RWPE2 (cell line): ENCODE measurements at regions not wholly inside any gene's neighbourhood (a gene's known extent, or its start where the extent isn't known, plus 50 kb on each side); places are given as distances from the start of the nearest gene placed in this dataset.

Source experiments
- ATAC-seq: fragments of 200-7000 bp; cut with Tn5 transposase; 3 replicates; pipeline ENCODE4 v1.9.1; 2021; ENCODE audit warnings: low read depth
- DNase-seq: peaks from one replicate; pipeline ENCODE4 v3.0.0-alpha.2; 2020; ENCODE audit warnings: low spot score
- H3K27ac ChIP-seq: fragments of 450-650 bp; 2 replicates; pipeline ENCODE4 v1.5.1; 2017; ENCODE audit warnings: mild to moderate bottlenecking; ENCODE audit not compliant: poor library complexity, severe bottlenecking
- H3K27me3 ChIP-seq: fragments of 250-450 bp; sonication (Bioruptor Pico); 2 replicates; pipeline ENCODE4 v1.5.1; 2021; ENCODE audit warnings: mild to moderate bottlenecking, moderate library complexity; ENCODE audit not compliant: insufficient read depth, poor library complexity, severe bottlenecking
- H3K36me3 ChIP-seq: fragments of 250-450 bp; sonication (Bioruptor Pico); 2 replicates; pipeline ENCODE4 v1.5.1; 2020; ENCODE audit warnings: low read depth, mild to moderate bottlenecking, moderate library complexity
- H3K4me1 ChIP-seq: fragments of 250-450 bp; sonication (Bioruptor Pico); 2 replicates; pipeline ENCODE4 v1.5.1; 2021; ENCODE audit warnings: mild to moderate bottlenecking, moderate library complexity; ENCODE audit not compliant: insufficient read depth, poor library complexity, severe bottlenecking
- H3K4me3 ChIP-seq: fragments of 250-450 bp; sonication (Bioruptor Pico); 2 replicates; pipeline ENCODE4 v1.5.1; 2021; ENCODE audit warnings: mild to moderate bottlenecking, moderate library complexity; ENCODE audit not compliant: severe bottlenecking
- H3K9me3 ChIP-seq: fragments of 250-450 bp; sonication (Bioruptor Pico); 2 replicates; pipeline ENCODE4 v1.5.1; 2021; ENCODE audit warnings: mild to moderate bottlenecking, moderate library complexity; ENCODE audit not compliant: severe bottlenecking
- TF ChIP-seq, protein P1 (sequence below): fragments of 450-650 bp; IDR thresholded peaks from one replicate; pipeline ENCODE4 v1.5.1; 2017; ENCODE audit warnings: mild to moderate bottlenecking, moderate library complexity; ENCODE audit not compliant: poor library complexity, severe bottlenecking

DNA sequence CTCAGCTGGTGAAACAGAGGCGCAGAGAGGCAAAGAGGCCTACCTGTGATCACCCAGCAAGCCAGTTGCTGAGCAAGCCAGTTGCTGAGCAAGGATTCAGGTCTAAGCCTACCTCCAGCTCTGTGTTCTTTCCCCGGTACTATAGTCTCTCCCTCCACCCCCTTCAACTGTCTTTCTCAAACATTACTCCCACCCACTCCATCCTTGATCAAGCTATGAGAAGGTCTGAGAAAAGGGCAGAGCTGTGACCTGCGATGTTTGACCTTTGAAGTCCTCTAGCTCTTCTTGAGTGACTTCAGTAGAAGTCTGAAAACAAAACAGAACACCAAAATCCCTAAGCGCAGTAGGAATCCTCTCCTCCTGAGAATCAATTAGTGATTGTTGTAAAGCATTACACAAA, 665.2 kb upstream of the ID2 start:
- ATAC-seq: no peak

DNA sequence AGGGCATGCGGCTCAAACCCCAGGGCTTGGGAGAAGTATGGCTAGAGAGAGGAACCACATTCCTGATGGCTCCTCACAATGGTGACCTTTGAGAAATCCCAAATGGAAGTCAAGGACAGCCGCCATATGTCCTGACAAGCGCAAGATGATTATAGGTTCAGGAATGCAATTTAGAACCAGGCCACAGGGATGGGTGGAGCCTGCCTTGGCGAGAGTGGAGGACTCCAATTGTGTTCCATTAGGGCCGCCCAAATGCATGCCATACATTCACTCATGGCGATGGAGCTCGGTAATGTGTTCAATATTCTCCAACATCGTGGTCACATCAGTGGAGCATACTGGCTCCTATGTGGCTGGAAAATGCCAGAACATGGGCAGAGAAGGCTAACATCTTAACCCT, 662.9 kb upstream of the ID2 start:
- Histone ChIP-seq H3K4me1 (no peaks in the 10 kb centered on the region), H3K9me3 (no peaks in the 10 kb centered on the region), H3K36me3 (no peaks in the 10 kb centered on the region), H3K27ac (no peak overlapping the region), H3K27me3 (no peaks in the 10 kb centered on the region), H3K4me3 (no peak overlapping the region)
- ATAC-seq (no peak), DNase-seq (no peak)
- TF ChIP-seq, protein P1, sequence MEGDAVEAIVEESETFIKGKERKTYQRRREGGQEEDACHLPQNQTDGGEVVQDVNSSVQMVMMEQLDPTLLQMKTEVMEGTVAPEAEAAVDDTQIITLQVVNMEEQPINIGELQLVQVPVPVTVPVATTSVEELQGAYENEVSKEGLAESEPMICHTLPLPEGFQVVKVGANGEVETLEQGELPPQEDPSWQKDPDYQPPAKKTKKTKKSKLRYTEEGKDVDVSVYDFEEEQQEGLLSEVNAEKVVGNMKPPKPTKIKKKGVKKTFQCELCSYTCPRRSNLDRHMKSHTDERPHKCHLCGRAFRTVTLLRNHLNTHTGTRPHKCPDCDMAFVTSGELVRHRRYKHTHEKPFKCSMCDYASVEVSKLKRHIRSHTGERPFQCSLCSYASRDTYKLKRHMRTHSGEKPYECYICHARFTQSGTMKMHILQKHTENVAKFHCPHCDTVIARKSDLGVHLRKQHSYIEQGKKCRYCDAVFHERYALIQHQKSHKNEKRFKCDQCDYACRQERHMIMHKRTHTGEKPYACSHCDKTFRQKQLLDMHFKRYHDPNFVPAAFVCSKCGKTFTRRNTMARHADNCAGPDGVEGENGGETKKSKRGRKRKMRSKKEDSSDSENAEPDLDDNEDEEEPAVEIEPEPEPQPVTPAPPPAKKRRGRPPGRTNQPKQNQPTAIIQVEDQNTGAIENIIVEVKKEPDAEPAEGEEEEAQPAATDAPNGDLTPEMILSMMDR: no peak

More for the DNA sequence above, 665.2 kb upstream of the ID2 start:
- Histone ChIP-seq H3K4me1 (no peaks in the 10 kb centered on the region), H3K27ac (no peak overlapping the region), H3K36me3 (no peaks in the 10 kb centered on the region), H3K27me3 (no peaks in the 10 kb centered on the region), H3K4me3 (no peak overlapping the region), H3K9me3 (no peaks in the 10 kb centered on the region)
- DNase-seq: no peak
- TF ChIP-seq, protein P1: no peak

DNA sequence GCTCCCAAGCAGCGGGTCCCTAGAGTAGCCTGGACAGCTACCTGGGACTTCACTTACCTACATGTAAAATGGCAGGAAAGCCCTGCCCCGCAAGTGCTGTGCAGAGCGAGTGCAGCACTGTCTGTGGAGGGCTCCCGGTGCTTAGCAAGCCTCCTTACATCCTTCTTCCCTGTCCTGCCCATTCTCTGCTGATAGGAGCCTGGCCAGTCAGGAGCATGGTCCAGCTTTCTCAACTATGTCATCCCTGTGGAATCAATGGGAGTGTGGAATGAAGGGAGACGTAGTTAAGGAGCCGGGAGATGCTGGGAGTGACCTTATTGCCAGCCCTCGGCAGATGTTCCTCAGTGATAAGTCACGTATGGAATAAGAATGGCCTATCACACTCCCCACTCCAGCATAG, 661.9 kb upstream of the ID2 start:
- DNase-seq (no peak), ATAC-seq (no peak)
- H3K36me3 ChIP-seq: no peaks in the 10 kb centered on the region
- H3K27ac ChIP-seq: no peak overlapping the region
- H3K4me1 ChIP-seq: no peaks in the 10 kb centered on the region
- H3K27me3 ChIP-seq: no peaks in the 10 kb centered on the region
- H3K9me3 ChIP-seq: no peaks in the 10 kb centered on the region
- TF ChIP-seq, protein P1: no peak
- H3K4me3 ChIP-seq: no peak overlapping the region

DNA sequence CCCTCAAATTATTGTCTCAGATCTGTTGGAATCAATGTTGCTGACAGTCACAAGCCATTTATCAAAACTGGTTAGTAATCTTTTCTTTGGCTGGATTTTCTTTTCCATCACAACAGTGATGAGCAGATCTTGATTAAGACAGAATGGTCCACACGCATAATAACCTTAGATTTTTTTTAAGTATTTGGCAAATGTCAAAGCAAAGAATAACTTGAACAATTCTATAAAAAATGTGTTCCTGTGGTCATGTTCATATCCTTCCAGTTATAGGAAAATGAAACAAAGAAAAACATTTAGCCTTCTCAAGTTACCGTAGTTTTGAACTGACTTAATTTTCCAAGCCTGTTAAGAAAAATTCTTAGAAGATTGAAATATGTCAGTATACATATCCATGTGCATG, 659.9 kb upstream of the ID2 start:
- ATAC-seq: no peak
- TF ChIP-seq, protein P1: no peak
- Histone ChIP-seq H3K27ac (no peak overlapping the region), H3K4me3 (no peak overlapping the region), H3K4me1 (no peaks in the 10 kb centered on the region), H3K9me3 (no peaks in the 10 kb centered on the region), H3K27me3 (no peaks in the 10 kb centered on the region), H3K36me3 (no peaks in the 10 kb centered on the region)
- no peak for DNase-seq

DNA sequence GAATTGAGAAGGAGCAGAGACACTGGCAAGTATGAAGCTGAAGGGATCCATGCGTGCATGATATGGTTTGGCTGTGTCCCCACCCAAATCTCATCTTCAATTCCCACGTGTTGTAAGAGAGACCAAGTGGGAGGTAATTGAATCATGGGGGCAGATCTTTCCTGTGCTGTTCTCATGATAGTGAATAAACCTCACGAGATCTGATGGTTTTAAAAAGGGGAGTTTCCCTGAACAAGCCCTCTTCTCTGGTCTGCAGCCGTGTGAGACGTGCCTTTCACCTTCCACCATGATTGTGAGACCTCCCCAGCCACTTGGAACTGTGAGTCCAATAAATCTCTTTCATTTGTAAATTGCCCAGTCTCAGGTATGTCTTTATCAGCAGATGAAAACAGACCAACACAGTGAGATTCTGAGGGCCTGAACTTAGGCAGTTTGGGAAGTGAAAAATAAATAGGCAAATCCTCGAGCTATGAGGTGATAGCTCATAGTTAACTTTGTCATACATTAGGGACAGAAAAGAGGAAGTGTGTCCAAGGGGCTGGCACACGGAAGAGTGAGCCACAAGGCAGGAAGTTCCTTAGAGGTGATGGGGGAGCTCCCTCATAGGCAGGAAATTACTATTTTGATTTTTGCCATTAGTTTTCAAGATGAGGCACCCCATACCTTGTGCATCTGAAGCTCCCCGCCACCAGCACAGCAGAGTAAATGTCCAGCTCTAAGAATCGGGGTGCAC, 658.8 kb upstream of the ID2 start:
- no peaks in the 10 kb centered on the region for H3K36me3 ChIP-seq
- ATAC-seq: no peak
- TF ChIP-seq, protein P1: no peak
- DNase-seq: no peak
- no peak overlapping the region for H3K4me3 ChIP-seq
- H3K9me3 ChIP-seq: no peaks in the 10 kb centered on the region
- no peak overlapping the region for H3K27ac ChIP-seq
- no peaks in the 10 kb centered on the region for H3K27me3 ChIP-seq
- no peaks in the 10 kb centered on the region for H3K4me1 ChIP-seq
